Esophagus squamous epithelium (tissue), 4 donors: ENCODE measurements at regions not wholly inside any gene's neighbourhood (a gene's known extent, or its start where the extent isn't known, plus 50 kb on each side); places are given as distances from the start of the nearest gene placed in this dataset.

Experiments
- POLR2A ChIP-seq, 4 donors: fragments of 450-650 bp; IDR thresholded peaks; one replicate each; pipeline ENCODE4 v1.6.1; 2017; ENCODE audit warnings: antibody characterized with exemption in 4 of 4, mild to moderate bottlenecking in 4 of 4, moderate library complexity in 3 of 4
- TF ChIP-seq, protein P1 (sequence below), 6 experiments: fragments of 450-650 bp in 4 of 6; fragments of 200-600 bp in 2 of 6; sonication (generic) in 2 of 6; IDR thresholded peaks; one replicate each; pipeline ENCODE4 v1.5.1; 2016 to 2019; ENCODE audit warnings: antibody characterized with exemption in 6 of 6, mild to moderate bottlenecking in 4 of 6, moderate library complexity in 4 of 6

DNA sequence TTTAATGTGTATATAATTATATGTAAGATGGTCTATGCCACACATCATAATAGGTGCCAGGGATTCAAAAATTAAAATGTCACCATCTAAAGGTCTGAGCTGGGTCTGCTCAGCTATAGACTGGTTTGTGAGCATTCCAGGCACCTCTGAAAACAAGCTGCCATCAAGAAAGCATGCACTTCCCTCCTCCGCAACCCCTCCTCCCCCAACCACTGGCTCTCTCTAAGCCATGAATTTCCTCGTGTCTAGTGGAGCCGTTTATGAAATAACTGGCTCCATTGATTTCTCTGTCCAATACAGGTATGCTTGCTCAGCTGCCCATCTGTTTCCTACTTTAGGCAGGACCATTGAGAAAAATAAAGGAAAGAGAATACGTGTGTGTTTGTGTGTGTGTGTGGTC, 522.6 kb upstream of the PLXNA2 start:
- no peak for TF ChIP-seq POLR2A (IDR thresholded peaks at IDR 0.05)
- TF ChIP-seq, protein P1, sequence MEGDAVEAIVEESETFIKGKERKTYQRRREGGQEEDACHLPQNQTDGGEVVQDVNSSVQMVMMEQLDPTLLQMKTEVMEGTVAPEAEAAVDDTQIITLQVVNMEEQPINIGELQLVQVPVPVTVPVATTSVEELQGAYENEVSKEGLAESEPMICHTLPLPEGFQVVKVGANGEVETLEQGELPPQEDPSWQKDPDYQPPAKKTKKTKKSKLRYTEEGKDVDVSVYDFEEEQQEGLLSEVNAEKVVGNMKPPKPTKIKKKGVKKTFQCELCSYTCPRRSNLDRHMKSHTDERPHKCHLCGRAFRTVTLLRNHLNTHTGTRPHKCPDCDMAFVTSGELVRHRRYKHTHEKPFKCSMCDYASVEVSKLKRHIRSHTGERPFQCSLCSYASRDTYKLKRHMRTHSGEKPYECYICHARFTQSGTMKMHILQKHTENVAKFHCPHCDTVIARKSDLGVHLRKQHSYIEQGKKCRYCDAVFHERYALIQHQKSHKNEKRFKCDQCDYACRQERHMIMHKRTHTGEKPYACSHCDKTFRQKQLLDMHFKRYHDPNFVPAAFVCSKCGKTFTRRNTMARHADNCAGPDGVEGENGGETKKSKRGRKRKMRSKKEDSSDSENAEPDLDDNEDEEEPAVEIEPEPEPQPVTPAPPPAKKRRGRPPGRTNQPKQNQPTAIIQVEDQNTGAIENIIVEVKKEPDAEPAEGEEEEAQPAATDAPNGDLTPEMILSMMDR (IDR thresholded peaks at IDR 0.05): no peak
